ENCODE measurements at regions not wholly inside any gene's neighbourhood (a gene's known extent, or its start where the extent isn't known, plus 50 kb on each side); places are given as distances from the start of the nearest gene placed in this dataset.

GRCh38 chr20:25142435-25142834, 53.1 kb upstream of the ENTPD6 start:
- Histone ChIP-seq H3K4me3 (no peak overlapping the region), H3K36me3 (no peaks in the 10 kb centered on the region), H3K4me1 (no peaks in the 10 kb centered on the region), H3K9me3 (no peaks in the 10 kb centered on the region), H3K27ac (no peak overlapping the region), H3K27me3 (peaks cover 0 to 2% of the 10 kb centered on the region in 2 donors)
- 88% methylated on average over 3 of the region's 3 CpGs for WGBS, 2 donors
- DNase-seq (ENCODE audit: low spot score in 2 of 2) = no peak
- TF ChIP-seq EP300 (IDR thresholded peaks at IDR 0.05) (no peak), POLR2A (IDR thresholded peaks at IDR 0.05) (no peak)
- TF ChIP-seq, protein P1, sequence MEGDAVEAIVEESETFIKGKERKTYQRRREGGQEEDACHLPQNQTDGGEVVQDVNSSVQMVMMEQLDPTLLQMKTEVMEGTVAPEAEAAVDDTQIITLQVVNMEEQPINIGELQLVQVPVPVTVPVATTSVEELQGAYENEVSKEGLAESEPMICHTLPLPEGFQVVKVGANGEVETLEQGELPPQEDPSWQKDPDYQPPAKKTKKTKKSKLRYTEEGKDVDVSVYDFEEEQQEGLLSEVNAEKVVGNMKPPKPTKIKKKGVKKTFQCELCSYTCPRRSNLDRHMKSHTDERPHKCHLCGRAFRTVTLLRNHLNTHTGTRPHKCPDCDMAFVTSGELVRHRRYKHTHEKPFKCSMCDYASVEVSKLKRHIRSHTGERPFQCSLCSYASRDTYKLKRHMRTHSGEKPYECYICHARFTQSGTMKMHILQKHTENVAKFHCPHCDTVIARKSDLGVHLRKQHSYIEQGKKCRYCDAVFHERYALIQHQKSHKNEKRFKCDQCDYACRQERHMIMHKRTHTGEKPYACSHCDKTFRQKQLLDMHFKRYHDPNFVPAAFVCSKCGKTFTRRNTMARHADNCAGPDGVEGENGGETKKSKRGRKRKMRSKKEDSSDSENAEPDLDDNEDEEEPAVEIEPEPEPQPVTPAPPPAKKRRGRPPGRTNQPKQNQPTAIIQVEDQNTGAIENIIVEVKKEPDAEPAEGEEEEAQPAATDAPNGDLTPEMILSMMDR (IDR thresholded peaks at IDR 0.05) = no peak

DNA sequence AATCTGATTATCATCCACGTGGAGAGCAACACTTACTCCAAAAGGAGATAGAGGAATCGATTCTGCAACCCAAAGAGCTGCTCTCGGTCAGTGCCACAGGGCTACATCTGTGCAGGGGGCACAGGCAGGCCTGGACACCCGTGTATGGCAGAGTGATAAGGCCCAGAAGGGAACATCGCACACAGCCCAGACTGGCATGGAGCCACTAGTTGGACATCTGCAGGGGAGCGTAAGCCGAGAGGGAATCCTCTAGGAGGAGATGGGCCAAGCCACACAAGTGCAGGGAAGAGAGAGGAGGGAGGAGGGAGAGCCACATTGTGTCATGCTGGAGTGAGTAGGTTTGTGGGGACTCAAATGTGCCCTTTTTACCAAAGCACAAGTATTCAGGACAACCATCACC, 50.4 kb upstream of the ENTPD6 start:
- H3K4me1 ChIP-seq = peaks cover 0 to 12% (median 3%) of the 10 kb centered on the region in 4 donors

More for the DNA sequence above, 50.4 kb upstream of the ENTPD6 start:
- H3K9me3 ChIP-seq = no peaks in the 10 kb centered on the region
- no peak overlapping the region for H3K4me3 ChIP-seq
- H3K27ac ChIP-seq = no peak overlapping the region
- no peak for DNase-seq (ENCODE audit: low spot score in 2 of 2)
- no peaks in the 10 kb centered on the region for H3K36me3 ChIP-seq
- H3K27me3 ChIP-seq = peaks cover 0 to 18% of the 10 kb centered on the region in 2 donors
- TF ChIP-seq, protein P1 (IDR thresholded peaks at IDR 0.05) = no peak
- no peak for TF ChIP-seq EP300 (IDR thresholded peaks at IDR 0.05)
- no peak for TF ChIP-seq POLR2A (IDR thresholded peaks at IDR 0.05)
- 67 to 69% methylated on average over 7 of the region's 7 CpGs for WGBS, 2 donors

Measured in tibial nerve (tissue), 4 donors.